ENCODE measurements at regions not wholly inside any gene's neighbourhood (a gene's known extent, or its start where the extent isn't known, plus 50 kb on each side); places are given as distances from the start of the nearest gene placed in this dataset.
A peak's percentile ranks its signal among the peaks of the same experiment; 100 is the strongest.
"Not testable (repeated sequence)": the region's sequence is repeated elsewhere in the genome, so short reads cannot be mapped to it uniquely, and the experiment has no call there.

- DNase-seq: no peak
These were observed 169.8 kb downstream of the SPRY2 start for GRCh38 chr13:80171096-80171495.

- DNase-seq: peak; percentile 94 to 96
These were observed 172.7 kb downstream of the SPRY2 start for GRCh38 chr13:80168089-80168850.

DNA sequence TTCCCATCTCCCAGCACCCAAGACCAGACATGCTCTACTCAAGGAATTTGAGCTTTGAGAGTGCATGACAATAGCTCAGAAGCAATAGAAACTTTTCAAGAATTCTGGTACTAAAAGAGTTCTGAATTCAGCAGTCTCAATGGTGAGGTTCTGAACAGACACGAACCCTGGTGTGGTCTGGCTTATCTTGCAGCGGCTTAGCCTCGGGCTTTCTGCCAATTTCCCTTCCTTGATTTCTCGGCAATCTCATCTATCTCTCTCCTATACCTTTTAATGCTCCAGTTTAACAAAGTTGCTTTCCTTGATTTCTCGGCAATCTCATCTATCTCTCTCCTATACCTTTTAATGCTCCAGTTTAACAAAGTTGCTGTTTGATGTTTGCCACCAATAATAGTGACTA lies 174.6 kb downstream of the SPRY2 start:
- no peak for DNase-seq

- DNase-seq: no peak
These were observed 176.5 kb downstream of the SPRY2 start for GRCh38 chr13:80164462-80164861.

- no peak for DNase-seq
These were observed 179.0 kb downstream of the SPRY2 start for GRCh38 chr13:80161896-80162295.

DNA sequence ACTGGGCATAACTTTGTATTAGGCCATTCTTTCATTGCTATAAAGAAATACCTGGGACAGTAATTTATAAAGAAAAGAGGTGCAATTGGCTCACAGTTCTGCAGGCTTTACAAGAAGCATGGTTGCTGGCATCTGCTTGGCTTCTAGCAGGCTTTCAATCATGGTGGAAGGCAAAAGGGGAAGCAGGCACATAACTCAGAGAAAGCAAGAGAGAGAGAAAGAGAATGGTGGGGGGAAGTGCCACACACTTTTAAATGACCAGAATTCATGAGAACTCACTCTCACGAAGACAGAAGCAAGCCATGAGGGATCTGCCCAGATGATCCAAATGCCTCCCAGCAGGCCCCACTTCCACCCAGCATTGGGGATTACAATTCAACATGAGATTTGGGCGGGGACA lies 179.7 kb downstream of the SPRY2 start:
- peak; percentile 24 to 26 for DNase-seq

GRCh38 chr13:80160110-80160509 lies 180.8 kb downstream of the SPRY2 start:
- no peak for DNase-seq

GRCh38 chr13:80157261-80157932 lies 183.5 kb downstream of the SPRY2 start:
- DNase-seq: no peak

- not testable (repeated sequence) for DNase-seq
These were observed 188.8 kb downstream of the SPRY2 start for GRCh38 chr13:80152142-80152541.

- no peak for DNase-seq
These were observed 189.9 kb downstream of the SPRY2 start for GRCh38 chr13:80151016-80151415.

DNA sequence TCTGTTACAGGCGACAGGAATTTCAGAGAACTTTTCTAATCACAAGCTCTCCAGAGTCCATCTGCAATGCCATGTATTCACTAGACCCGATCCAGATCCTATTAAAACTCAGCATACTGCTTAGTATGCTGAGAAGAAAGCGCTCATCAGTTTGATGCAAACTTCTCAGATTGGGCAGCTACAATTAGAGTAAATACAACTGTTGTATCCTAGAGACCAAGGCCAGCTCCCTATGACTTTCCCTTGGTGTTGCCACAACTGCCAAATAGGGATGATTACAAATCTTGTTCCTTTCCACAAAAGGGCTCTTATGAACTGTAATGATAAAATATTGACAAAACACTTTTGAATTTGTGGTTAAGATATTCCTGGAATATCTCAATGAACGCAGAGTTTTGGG lies 191.2 kb downstream of the SPRY2 start:
- DNase-seq: no peak

DNA sequence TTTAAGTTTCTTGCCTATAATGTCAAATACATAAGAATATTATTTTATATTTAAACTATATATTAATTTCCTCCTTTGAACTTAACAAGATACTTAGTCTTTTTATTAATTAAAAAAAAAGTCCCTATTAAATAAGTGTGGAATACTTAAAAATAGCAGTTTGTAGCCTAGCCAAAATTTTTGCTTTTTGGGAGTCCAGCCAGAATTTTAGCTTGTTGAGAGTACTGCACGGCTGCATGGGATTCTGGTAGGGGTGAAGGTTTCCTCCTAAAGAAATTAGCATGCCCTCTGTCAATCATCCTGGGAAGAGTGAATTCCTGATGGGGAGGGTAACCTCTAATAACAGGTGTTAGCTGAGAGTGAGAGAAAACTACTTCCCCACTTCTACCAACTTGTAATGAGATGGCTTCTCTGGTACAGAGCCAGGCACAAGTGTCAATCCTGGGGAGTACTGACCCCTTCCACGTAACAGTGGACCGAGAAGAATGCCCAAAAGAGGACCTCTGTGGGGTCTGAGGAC lies 195.7 kb downstream of the SPRY2 start:
- DNase-seq: no peak

- DNase-seq: no peak
These were observed 196.4 kb downstream of the SPRY2 start for GRCh38 chr13:80144493-80144892.

GRCh38 chr13:80141123-80141849 lies 199.6 kb downstream of the SPRY2 start:
- DNase-seq: peak; percentile 31 to 56

GRCh38 chr13:80140685-80141084 lies 200.2 kb downstream of the SPRY2 start:
- no peak for DNase-seq

DNA sequence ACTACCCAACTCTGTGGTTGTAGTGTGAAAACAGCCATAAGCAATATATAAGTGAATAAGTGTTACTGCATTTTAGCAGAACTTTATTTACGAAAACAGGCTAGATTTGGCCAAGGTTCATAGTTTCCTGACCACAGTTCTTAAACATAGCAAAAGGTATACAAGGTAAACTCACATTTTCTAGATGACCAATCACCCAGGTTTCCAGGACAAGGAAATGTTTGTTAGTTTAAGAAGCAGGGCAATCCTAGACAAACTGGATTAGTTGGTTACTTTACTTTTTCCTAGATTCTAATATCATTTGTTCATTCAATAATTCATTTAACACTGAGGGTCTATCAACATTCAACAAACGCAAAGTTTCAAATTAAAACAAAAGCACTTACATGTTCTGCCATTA lies 201.7 kb downstream of the SPRY2 start:
- DNase-seq: no peak

DNA sequence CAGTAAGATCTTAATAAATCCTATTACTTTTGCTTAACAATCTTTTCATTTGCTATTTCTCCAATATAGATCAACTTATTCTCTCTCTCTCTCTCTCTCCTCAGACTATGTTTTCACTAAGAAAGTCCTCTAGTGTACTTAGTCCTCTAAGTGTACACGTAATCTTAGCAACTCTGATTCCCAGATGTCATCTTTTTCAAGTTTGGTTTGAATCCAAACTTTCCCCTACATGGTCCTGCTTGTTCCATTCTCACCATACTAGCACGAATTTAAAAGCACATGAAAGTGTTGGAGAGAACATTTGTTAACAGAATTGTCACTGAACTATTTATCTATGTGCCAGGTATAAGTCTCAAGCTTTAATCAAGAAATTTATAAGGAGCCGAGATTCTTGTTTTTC lies 202.9 kb downstream of the SPRY2 start:
- no peak for DNase-seq

- DNase-seq: no peak
These were observed 206.6 kb downstream of the SPRY2 start for GRCh38 chr13:80134346-80134745.

DNA sequence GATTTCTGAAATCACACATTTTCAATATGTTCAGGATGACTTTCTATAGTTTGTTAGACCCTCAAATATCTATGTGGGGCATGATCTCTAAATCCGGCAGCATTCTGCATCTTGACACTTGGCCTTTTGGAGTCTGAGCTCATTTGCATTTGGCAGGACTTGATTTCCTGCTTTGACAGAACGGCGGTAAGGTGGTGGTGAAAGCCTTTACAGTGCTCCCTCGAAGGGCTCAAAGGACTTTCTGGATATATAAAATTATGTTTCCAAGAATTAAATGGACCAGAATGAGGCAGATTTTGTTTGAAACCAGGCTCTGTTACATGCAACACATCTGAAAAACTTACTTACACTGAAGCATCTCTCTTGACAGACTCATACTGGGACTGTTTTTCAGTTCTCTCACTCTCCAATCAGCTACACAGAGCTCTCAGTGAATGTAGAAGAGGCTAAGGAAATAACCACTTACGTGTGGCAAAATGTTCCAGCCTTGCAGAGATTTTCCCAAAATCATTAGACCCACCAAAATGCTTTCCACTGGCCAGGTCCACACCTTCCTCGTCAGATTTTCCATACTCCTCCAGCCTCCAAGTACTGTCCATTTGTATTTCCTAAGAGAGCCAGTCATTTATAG lies 207.2 kb downstream of the SPRY2 start:
- DNase-seq: no peak

DNA sequence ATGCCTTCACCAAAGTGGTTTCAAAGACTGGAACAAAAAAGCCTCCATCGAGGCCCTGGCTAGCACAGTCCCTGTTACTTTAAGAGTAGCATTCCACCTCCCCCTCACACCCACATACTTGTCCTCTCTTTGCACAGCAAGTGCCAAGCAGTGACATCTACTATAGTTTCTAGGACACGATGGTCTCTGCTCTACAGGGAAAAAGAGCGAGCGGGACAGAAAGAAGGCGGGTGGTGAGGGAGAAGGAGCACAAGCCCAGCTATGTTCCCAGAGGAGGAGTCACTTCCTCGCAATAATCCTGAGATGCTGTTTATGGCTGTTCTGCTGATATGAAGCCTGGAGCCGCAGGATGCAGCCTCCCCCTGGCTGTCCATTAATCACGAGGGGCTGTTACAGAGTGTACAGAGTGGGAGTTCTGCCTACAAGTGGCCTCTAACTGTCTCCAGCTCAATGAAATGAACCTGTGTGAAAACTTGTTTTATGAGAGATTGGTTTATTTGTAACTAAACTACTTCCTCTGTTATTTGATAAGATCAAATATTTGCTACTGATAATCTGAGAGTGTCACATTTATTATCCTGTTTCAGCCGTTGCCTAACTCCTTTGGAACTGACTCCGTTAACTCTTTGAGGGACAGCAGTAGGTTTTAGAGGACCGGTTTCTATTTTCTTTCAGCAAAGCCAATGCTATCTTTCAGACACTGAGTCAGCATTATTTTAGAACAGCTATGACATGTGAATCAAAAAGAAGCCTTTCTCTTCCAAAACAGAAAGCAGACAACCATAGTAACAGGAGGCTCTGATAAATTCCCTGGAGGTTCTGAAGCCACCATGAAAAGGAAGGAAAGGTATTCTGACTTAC lies 208.0 kb downstream of the SPRY2 start:
- no peak for DNase-seq

DNA sequence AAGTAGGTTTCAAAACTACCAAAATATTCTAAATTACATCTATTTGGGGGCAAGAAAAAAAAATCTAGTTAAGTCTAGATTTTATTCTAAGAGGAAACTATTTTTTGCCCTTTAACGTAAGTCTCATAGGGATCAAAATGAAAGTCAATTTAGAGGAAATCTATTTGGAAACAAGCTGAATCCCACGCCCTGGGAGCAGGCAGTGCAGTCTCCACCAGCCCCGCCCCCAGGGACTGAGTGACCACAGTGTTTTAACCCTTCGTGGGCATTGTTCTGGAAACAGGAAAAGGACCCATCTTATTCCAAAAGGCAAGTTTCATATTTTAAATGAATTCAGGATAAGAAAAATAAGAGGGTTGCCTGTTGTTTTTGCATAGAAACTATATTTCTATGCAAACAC lies 209.7 kb downstream of the SPRY2 start:
- no peak for DNase-seq

DNA sequence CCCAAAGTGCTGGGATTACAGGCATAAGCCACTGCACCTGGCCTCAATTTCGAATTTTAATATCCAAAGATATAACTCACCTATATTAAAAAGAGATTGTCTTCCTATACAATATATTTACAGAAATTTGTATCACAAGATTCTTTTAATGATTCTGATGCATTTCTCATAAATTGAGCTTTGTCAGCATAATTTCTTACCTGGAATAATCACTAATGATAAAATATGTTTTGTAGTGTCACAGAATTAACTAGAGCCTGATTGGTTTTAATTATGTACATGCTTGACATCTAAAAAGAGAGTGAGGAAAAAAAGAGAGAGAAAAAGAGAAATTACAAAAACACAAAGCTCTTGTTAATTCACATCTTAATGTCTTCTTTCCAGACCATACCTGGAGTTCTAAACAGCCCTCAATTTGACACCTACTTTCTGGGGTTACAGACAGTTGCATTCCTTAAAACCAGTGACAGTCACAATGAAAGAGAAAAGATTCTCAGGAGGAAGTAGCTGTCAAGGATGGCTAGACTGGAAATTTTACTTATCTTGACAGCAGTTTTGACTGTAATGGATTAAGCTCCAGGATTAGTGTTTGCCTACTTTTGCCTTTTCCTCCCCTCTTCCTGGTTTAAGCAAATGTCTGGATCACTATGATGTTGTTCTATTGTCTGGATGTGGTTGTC lies 214.4 kb downstream of the SPRY2 start:
- DNase-seq: no peak

Data from Kasumi-1 (cell line).